Retina (tissue), 1 donor: ENCODE measurements at regions not wholly inside any gene's neighbourhood (a gene's known extent, or its start where the extent isn't known, plus 50 kb on each side); places are given as distances from the start of the nearest gene placed in this dataset.
"Not testable (repeated sequence)": the region's sequence is repeated elsewhere in the genome, so short reads cannot be mapped to it uniquely, and the experiment has no call there.

Source experiments
- DNase-seq: peaks from one replicate; pipeline ENCODE4 v3.0.0-alpha.2; 2016

GRCh38 chr10:105611244-105611798 is 970.2 kb downstream of the SORCS3 start:
- DNase-seq = no peak

- DNase-seq = no peak
Measured at GRCh38 chr10:105609451-105609850, 968.4 kb downstream of the SORCS3 start.

- DNase-seq = no peak
Measured at GRCh38 chr10:105605918-105606317, 964.8 kb downstream of the SORCS3 start.

DNA sequence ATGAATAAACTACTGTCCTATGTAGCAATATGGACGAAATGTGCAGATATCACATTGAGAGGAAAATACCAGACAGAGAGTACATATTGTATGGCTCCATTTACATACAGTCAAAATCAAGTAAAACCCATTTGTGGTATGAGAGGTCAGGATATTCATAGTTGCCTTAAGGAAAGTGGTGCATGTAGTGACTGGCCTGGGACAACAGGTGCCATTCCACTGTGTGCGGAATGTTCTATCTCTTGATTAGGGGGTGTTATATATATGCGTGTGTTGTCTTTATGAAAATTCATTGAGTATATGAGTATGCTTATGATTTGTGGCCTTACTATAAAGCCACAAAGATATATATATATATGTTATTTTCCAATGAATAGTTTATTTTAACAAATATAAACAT is 964.0 kb downstream of the SORCS3 start:
- DNase-seq = no peak

GRCh38 chr10:105598207-105598606 is 957.1 kb downstream of the SORCS3 start:
- no peak for DNase-seq

GRCh38 chr10:105597312-105597711 is 956.2 kb downstream of the SORCS3 start:
- peak; percentile 28 for DNase-seq

GRCh38 chr10:105596749-105597148 is 955.7 kb downstream of the SORCS3 start:
- peak; percentile 9 for DNase-seq

- DNase-seq = no peak
Measured at GRCh38 chr10:105594296-105594695, 953.2 kb downstream of the SORCS3 start.

GRCh38 chr10:105592468-105592867 is 951.4 kb downstream of the SORCS3 start:
- DNase-seq = no peak

DNA sequence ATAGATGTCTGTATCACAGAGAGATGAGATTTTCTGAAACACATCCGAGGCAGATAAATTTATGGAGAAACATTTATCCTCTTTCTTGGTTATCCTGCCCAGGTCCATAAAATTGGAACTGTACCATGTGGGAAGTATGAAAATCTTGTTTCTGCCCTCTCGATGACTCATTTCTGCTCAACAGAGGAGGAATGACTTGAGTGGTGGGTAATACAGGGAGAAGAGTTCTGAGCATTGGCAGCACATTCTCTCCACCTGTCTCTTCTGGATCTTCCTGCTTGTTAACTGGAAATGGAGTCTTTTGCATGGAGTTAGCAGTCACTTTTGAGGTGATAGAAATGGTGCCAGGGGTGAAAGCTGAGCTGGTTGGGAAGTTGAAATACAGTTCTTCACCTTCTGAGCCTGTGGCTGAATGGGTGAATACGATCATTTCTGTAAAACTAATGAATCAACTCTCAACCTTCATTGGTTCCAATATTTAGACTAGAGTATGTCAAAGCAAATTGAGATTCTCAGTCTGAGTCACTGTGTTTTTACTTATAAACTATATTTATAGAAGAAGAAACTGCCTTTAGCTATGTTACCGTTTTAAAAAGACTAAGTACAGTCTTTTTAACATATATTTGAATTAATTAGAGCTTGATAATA is 945.5 kb downstream of the SORCS3 start:
- no peak for DNase-seq

- no peak for DNase-seq
Measured at GRCh38 chr10:105585753-105586152, 944.7 kb downstream of the SORCS3 start.

GRCh38 chr10:105585171-105585570 is 944.1 kb downstream of the SORCS3 start:
- no peak for DNase-seq

- DNase-seq = no peak
Measured at GRCh38 chr10:105579112-105579511, 938.0 kb downstream of the SORCS3 start.

DNA sequence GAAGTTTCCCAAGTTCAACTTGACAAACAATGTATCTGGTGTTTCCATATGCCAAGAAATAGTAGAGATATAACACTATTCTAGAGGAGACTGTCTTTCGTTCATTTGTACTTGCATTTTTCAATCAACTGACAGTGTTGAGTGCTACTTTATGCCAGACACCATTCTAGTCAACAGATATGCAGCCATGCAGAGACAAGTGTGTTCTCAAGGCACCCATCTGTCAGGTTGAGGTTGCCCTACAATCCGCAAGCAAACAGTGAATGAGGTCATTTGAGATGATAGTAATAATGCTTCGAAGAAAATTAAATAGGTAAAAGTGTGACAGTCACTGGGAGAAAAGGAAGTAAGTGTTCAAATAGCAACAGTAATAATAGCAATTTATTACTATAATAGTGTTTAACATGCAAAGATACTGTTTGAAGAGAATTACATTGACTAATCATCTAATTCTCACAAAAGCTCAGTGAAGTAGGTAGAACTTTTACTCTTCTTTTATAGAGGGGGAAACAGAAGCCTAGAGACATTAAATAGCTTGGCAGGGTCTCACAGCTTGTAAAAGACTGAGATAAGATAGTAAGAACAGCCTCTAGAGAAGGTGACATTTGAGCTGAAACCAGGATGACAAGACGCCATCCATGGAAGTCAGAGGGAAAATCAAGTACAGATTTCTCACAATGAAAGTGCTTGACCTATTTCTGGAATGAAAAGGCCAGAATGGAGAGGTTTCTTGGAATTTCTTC is 936.9 kb downstream of the SORCS3 start:
- no peak for DNase-seq

DNA sequence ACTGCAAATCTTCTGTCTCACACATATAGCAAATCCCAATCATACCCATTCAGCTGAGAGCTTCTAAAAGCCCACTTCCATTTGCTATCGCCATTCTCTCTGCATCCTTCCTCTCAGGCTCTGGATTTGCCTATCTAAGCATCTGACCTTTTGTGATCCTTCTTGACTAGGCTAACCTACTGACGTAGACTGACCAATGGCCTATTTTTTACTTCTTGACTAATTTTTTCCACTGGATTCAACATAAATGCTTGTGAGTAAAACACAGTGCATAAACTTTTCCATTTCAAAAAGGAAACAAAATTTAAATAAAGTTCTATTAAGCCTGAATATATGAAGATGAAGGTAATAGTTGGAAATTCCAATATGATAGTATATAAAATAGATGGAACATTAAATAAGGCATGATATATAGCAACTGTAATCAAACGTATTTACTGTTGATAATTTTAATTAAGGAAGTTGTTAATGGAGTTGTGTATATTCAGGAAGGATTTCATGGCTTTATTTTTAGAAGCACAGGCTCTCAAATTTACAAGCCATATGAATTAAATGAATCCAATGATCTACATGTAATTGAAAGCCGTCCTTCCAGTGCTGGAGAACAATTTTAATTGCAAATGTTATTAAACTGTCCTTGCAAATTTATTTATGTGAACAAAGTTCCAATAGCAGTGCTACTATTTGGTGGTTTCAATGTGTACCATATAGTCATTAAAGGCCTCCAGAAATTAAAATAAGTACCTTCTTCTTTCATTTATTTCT is 918.4 kb downstream of the SORCS3 start:
- no peak for DNase-seq

- not testable (repeated sequence) for DNase-seq
Measured at GRCh38 chr10:105550453-105550852, 909.4 kb downstream of the SORCS3 start.

- no peak for DNase-seq
Measured at GRCh38 chr10:105549731-105550130, 908.6 kb downstream of the SORCS3 start.

- DNase-seq = no peak
Measured at GRCh38 chr10:105545101-105545500, 904.0 kb downstream of the SORCS3 start.

- DNase-seq = no peak
Measured at GRCh38 chr10:105540381-105540780, 899.3 kb downstream of the SORCS3 start.

DNA sequence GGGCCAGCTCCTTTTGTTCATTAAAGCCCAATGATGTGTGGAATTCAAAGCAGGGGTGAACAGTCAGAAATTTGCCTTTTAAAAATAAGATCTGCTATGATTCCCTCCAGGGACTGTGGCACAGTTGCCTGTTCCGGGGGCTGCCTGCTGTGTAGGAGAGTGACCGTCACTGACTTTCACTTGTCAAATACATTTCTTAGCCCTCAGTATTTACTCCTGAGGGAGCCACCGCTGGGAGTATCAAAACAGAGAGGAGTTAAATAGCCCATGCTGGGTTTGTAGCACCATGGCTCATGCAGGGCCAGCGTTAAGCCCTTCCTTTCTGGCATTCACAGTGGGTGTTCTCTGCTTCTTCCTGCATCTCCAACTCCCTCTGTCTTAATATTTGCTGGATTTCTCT is 897.8 kb downstream of the SORCS3 start:
- peak; percentile 47 for DNase-seq

DNA sequence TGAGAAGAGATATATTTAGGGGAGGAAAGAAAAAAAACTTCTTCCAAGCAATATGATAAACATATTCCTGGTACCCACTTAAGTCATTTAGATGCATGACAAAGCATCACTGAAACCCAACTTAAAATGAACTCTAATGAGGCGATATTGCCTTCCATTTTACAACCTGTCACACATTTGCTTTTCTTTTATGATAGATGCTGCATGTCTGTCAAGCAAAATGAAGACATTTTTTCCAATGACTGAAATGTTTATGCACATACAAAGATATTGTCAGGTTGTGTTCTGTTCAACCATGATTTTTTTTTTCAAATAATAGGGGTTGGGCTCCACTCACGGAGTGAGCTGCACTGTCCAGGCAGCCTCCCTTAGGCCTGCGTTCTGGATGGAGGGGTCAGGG is 894.4 kb downstream of the SORCS3 start:
- no peak for DNase-seq

DNA sequence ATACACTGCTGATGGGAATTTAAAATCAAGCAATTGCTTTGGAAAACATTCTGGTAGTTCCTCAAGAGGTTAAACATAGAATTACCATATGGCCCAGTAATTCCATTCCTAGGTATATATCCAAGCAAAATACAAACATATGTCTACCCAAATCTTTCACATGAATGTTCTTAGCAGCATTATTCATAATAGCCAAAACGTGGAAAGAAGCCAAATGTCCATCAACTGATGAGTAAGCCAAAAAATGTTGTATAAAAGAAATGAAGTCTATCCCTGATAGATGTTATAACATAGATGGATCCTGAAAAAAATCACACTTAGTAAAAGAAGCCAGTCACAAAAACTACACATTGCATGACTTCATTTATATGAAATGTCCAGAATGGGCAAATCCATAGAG is 893.0 kb downstream of the SORCS3 start:
- no peak for DNase-seq

DNA sequence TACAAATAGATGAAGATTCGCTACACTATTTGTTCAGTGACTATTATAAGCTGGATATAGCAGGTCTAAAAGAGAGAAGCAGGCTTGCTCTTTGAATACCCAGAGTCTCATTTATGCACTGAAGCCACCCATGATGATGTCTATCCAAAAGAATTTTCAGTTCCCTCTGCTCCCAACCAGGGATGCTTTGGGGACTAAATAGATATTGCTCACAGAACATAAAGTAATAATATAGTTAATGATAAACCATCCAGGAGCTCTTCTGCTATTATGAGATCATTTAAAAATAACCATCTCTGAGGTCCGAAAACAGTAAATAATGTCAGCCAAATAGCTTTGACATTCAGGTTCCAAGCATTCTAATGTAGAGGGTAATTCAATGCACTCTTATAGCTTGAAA is 875.4 kb downstream of the SORCS3 start:
- no peak for DNase-seq

- peak; percentile 17 for DNase-seq
Measured at GRCh38 chr10:105514106-105514505, 873.0 kb downstream of the SORCS3 start.
